ENCODE measurements at regions not wholly inside any gene's neighbourhood (a gene's known extent, or its start where the extent isn't known, plus 50 kb on each side); places are given as distances from the start of the nearest gene placed in this dataset.

DNA sequence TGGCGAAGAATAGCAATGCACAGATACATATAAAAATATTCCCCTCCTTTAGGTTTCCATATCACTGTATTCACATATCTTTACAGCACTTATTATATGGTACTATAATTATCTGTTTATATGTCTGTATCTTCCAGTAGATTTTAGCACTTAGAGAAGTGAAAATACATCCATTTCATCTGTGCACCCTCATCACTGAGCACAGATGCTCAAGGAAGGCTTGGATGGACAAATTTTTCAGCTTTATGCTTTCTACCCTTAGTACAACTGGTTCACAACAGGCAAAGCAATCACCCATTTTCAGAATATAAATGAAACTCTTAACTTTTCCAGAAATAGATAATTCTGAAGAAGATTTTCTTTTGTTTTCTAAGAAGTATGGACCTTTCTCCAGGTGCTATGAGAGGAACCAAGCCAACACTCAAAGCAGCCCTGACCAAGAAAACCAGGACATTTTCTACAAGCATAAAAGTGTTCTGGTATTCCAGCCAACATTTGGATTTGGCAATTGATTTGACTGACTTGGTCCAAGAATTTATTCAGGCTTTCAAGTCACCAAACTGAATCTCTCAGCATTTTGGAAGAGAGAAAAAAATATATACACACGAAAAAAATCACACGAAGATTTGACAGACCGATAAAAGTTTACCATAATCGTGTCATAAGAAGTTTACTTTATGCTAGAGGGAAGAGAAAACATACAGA lies 170.2 kb upstream of the CD180 start:
- no peak for DNase-seq (ENCODE audit: low read depth in 4 of 4, low spot score in 2 of 4)

DNA sequence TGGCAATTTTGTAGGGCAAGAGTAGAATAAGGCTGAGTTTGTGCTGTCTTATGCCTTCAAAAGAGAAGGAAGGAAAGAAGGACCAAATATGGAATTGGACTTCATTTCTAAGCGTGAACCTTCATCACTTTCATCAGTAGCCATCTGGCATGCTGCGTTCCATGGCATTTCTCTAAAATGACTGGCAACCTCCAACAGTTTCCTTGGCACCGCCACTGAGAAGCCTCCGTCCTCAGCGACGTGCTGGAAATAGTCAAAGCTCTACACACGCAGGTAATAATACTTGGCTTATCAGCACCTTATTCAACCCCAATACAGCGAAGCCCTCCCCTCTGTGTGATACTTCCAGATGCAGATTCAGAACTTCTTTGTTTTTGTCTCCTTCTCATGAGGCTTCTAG lies 169.7 kb upstream of the CD180 start:
- DNase-seq (ENCODE audit: low read depth in 4 of 4, low spot score in 2 of 4), result no peak

DNA sequence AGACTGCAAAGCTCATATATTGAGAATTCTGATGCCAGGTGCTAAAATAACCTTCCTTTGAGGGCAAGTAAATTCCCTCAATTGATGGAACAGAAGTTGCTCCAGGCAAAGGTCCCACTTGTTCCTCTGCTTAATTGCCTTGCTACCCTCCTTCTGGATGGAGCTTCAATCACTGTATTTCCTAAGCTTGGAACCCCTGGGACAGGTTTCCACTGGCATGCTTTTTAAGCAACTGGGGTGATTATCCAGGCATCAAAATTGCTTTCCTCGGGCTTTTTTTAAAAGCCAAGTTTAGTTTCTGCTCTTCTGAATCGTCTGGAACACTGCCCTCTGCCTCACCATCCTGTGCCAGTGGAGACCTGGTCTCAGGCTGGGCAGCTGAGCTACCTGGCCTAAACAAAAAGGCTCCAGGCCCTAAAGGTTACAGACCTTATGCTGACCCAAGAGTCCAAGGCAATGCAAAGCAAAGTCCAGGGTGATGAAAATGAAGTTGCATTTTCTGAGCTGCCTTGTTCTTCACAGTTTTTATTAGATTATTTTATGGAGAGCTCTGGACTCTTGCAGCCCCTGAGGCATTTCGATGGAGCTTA lies 167.9 kb upstream of the CD180 start:
- no peak for DNase-seq (ENCODE audit: low read depth in 4 of 4, low spot score in 2 of 4)

DNA sequence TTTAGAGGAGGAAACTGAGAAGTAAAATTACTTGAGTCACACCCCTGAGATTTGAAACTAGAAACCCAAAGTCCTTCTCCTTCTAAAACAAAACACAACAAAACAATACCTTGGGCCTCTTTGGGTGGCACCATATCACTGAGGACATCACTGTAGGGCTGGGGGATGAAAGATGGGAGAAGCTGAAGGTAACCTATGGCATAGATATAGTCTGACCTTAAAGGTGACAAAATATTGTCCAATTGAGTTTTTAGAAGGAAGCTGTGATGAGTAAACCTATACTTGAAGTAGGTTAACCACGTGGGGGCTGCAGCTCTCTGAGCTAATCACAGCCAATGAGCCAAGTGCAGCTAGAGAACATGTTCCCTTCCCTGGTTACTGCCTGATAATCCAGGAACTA lies 167.4 kb upstream of the CD180 start:
- DNase-seq (ENCODE audit: low read depth in 4 of 4, low spot score in 2 of 4), result no peak

DNA sequence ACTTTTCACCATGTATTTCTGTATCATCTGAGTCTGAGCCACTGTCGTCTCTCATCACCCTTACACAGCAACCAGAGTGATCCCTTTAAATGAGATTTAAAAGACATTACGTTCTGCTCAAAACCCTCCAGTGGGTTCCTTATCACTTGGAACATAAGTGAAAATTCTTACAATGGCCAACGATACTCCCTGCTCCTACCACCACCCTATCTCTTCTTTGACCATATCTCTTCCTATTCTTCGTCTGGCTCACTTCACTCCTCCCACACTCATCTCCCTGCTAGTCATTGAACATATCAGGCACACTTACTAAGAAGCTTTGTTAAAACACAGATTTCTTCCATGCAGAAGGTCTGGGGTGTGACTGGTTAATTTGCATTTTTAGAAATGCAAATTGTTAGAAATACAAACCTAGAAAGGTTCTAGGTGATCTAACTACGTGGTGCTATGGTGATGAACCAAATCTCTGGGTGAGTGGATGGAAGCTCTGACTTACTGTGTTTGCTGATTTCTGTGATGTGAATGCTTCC lies 166.6 kb upstream of the CD180 start:
- DNase-seq (ENCODE audit: low read depth in 4 of 4, low spot score in 2 of 4), result no peak

DNA sequence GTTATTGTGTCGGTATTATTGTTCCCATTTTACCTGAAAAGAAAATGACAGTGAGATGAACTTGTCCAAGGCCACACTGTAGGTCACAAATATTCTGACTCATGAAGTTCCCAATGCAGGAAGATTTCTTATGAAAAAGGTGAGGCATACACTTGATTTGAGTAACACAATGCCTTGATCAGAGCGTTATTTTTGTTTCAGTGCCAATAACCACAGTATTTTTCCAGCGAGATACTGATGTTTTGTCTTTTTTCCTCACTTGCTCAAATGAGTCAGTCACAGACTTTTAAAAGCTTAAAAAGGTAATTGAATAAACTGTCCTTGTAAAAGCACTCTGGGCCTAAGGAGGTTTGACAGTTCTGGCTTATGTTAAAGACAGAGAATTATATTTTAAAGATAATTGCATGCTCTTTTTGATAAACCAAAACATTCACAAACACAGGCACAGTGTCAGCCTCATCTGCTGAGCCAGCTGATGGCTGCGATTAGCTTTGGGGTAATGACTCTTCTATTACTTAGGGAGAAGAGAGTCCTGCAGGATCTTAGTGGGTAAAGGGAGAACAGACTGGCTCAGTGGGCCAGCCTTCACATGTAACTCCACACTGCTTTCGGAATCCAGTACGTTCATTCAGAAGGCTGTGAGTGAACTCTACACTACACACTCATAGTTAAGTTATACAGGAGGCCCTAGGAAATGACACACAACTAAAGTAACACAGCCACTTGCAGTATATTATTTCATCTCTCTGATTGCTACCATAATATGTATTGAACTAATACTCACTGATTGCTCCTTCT lies 165.5 kb upstream of the CD180 start:
- DNase-seq (ENCODE audit: low read depth in 4 of 4, low spot score in 2 of 4), result no peak

DNA sequence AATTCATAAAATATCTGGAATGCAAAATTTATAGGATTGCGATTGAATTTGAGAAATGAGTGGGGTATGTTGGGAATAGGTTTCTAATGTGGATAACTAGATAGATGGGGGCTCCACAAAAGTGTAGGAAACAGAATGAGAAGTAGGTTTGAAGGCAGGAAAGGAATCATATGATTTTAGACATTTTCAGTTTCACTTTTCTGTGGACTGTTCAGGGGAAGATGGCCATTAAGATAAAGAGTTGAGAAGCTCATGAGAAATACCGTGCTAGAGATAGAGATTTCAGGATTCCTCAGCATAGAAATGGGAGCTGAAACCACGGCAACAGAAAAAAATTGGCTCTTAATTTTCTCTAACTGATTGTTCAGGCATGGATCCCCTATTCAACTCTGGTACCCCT lies 163.4 kb upstream of the CD180 start:
- no peak for DNase-seq (ENCODE audit: low read depth in 4 of 4, low spot score in 2 of 4)

DNA sequence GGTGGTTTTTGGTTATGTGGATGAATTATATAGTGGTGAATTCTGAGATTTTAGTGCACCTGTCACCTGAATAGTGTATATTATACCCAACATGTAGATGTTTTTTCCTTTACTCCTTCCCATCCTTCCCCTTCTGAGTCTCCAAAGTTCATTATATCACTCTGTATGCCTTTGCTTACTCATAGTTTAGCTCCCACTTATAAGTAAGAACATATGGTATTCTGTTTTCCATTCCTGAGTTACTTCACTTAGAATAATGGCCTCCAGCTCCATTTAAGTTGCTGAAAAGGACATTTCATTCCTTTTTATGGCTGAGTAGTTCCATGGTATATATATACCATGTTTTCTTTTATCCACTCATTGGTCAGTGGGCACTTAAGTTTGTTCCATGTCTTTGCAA lies 161.6 kb upstream of the CD180 start:
- DNase-seq (ENCODE audit: low read depth in 4 of 4, low spot score in 2 of 4), result no peak

DNA sequence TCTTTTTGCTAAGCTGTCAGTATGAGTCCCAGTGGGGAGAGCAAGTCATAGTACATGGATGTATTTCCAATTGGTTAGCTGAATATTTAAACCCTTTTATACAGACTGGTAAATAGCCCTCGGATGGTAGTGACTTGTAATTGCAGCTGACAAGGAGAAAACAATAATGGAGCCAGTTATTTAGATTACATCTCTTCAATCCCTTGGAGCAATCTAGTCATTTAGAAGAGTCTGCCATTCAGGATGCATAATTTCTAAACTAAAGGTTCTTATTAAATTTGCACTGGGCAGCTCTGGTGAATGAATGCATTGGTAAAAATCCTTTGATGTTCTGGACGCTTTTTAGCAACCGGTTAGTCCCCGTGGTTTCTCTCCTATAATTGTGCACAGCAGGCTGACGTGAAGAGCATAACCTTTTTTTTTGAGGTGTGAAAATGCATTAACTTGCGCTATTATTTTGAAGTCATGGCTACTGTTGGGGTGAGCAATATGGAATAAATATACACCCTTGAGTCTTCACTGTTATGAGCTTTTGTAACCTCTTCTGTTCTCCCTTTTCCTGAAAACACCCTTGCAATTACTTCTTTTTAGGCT lies 158.6 kb upstream of the CD180 start:
- no peak for DNase-seq (ENCODE audit: low read depth in 4 of 4, low spot score in 2 of 4)

DNA sequence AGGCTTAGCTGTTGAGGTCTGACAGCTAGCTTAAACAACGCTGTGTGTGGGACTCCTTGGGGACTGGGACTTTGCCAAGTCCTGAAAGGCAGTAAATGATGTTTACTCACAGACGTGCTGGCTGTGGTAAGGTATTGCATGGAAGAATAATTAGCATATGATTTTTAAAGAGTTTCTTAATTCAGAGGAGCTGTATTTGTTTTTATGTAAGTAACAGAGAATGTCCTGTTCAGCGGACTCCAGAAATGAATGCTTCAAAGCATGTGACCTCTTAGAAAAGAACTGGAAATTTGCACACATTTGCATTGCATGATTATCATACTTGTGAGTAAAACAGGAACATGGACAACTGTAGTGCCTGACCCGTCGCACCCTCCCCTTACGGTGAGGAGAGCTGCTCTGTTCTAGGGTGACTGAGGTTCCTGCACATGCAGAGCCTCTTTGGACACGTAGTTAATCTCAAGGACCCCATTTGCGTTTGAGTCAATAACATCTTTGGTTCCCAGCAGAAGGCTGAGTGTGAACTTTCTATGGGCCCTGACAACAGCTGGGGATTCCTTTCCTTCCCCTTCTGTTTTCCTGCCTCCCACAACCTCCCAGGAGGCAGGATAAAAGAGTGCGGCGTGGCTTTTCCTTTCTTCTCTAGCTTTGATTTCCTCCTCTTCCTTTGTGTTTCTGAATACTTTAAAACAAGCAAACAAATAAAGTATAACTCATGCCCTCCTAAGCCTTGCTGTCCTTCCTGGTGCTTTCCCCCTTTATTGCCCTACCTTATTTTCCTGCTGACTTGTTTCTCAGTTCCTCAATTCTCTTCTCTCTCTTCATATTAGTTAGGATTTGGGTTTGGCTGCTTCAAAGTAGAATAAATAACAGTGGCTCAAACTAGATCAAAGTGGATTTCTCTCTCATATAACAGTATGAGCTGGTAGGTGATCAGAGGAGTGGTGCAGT lies 157.2 kb upstream of the CD180 start:
- DNase-seq (ENCODE audit: low read depth in 4 of 4, low spot score in 2 of 4), result peak in 1 of 4 donors; percentile 12

DNA sequence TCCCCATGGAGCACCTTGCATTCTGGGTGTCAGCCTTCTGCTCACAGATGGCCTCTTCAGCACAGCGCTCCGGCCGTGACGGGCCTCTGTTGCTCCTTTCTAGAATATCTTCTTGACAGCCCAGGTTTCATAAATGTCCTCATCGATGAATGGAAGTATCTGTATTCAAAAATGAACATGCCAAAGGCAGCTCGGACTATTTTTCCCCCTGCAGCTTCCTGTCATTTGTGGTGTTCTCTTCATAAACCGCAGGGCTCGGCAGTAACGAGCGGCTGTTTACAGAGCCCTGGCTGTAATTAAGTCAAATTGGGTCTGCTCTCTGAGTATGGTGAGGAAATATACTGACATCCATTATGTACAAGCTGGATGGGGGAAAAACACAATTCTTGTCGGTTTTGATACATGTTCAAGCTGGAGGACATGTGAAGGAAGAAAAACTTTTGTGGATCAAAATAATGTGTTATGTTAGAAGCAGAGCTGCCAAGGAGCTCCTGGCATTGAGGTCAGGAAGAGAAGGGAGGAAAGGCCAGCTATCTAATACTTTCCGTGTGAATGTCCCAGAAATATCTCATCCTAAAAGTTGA lies 154.1 kb upstream of the CD180 start:
- no peak for DNase-seq (ENCODE audit: low read depth in 4 of 4, low spot score in 2 of 4)

DNA sequence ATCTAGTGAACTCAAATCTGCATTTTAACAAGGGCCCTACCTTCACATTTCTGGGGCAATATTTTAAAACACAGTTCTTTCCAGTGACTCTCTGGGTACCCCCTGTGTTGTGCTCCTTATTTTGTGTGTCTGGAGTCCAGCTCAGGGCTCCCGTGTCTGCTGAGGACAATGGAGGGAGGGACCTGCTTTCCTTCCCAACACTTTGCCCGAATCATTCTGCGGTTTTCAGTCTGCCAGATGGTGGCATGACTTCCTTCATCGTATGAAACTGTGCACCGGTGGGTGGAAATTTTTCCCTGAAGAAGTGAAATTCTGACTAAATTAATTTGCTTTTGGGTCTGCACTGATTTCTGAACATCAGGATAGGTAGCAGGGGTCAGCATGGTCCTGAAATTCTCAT lies 153.6 kb upstream of the CD180 start:
- DNase-seq (ENCODE audit: low read depth in 4 of 4, low spot score in 2 of 4), result no peak

DNA sequence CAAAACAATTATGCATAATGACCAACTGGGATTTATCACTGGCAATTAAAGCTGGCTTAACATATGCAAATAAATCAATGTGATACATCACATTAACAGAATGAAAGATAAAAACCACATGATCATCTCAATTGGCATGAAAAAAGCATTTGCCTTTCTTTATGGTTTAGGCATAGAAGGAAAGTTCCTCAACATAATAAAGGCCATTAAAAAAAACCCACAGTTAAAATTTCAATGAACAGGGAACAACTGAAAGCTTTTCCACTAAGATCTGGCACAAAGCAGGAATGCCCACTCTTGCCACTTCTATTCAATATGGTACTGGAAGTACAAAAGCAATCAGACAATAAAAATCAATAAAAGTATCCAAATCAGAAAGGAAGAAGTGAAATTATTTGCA lies 151.2 kb upstream of the CD180 start:
- DNase-seq (ENCODE audit: low read depth in 4 of 4, low spot score in 2 of 4), result no peak

DNA sequence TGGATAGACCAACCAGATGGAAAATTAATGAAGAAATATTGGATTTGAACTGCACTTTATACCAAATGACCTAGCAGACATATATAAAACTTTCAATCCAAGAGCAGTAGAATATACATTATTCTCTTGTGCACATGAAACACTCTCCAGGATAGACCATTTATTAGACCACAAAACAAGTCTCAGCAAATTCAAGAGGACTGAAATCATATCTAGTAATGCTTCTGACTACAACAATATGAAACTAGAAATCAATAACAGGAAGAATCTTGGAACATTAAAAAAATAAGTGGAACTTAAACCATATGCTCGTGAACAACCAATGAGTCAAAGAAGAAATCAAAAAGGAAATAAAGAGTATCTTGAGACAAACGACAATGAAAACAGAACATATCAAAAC lies 150.0 kb upstream of the CD180 start:
- DNase-seq (ENCODE audit: low read depth in 4 of 4, low spot score in 2 of 4), result no peak

DNA sequence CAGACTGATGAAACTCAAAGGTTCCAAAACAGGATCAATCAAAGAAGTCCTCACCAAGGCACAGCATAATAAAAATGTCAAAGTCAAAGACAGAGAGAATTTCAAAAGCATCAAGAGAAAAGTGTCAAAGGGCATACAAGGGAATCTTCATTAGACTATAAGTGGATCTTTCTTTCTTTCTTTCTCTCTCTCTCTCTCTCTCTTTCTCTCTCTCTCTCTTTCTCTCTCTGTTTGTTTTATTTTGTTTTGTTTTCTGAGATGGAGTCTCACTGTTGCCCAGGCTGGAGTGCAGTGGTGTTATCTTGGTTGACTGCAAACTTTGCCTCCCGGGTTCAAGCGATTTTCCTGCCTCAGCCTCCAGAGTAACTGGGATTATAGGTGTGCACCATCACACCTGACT lies 148.3 kb upstream of the CD180 start:
- DNase-seq (ENCODE audit: low read depth in 4 of 4, low spot score in 2 of 4), result no peak

DNA sequence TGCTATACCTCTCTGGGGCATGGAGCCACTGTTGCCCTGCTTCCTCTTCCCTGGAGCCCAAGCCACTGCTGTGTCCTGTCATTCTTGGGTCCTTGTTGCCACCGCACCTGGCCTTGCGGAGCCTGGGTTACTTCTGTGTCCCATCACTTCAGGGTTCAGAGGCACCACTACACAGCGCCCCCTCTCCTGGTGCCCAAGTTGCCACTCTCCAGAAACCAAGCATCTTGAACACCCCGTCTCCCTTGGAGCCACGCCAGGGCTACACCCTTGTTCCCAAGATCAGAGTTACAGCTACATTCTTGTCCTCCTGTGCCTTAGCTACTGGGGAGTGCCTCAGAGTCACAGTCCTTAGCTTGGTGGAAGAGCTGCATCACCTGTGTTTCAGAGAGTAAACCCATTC lies 147.2 kb upstream of the CD180 start:
- no peak for DNase-seq (ENCODE audit: low read depth in 4 of 4, low spot score in 2 of 4)

DNA sequence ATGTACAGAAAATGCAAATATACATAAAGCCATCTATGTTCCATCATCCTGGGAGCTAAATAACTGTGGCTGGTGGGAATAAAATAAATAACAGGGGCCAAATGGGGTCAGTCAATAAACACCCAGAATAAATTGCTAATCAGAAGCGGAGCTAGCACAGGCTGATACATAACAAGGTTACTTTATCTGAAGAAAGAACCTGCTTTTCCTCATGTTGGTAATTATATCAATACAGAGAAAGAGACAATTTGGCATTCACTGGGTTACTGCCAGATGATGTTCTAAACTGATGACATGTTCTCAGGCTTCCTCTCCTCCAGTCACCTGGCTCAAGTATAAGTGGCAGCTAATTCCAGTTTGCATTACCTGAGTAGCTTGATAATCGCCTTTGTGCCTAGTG lies 144.9 kb upstream of the CD180 start:
- DNase-seq (ENCODE audit: low read depth in 4 of 4, low spot score in 2 of 4), result no peak

DNA sequence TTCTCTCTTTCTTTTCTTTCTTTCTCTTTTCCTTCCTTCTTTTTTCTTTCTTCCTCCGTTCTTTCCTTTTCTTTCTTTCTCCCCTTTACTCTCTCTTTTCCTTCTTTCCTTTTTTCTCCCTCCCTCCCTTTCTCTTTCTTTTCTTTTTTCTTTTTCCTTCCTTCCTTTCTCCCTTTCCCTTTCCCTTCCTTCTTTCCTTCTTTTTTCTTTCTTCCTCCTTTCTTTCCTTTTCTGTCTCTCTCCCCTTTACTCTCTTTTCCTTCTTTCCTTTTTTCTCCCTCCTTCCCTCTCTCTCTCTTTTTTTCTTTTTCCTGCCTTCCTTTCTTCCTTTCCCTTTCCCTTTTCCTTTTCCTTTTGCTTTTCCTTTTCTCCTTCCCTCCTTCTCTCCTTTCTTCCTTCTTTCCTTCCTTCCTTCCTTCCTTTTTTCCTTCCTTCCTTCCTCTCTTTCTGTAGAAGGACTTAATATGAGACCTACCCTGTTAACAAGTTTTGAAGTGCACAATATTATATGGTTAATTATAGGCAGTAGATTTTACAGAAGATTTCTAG lies 142.7 kb upstream of the CD180 start:
- DNase-seq (ENCODE audit: low read depth in 4 of 4, low spot score in 2 of 4), result no peak

DNA sequence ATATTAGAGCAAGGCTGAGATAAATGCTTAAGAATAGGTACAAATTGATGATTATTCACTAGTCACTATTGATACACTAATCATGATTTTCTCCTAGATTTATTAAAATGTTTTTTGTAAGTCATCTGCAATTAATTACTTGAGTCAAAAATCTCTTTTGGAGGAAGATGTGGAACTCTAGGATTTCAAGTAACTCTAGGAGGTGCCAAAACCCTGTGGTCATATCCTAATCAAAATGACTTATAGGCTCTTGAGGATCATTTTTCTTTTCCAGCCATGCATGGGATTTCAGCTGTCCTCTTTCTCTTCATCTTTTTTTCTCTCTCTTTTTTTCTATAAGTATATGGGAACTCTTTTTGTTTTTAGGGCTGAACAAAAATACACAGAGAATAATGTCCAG lies 141.8 kb upstream of the CD180 start:
- no peak for DNase-seq (ENCODE audit: low read depth in 4 of 4, low spot score in 2 of 4)

DNA sequence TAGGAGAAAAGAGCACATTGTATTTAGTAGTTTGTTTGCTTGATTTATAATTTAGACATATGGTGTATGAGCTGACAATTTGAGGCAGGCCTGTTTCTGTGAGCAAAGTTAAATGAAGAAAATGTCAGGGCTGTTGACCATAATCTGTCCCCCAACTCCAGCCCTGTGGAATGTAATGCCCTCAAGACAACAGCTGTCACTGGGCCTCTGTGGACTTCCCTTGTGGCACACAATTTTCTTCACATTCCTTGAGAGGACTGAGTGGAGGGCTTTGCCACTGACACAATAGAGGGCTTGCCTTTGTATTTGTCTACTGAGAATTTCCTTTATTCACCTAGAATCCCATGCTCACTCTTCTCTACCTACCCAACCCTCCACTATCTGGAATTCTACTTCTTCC lies 141.2 kb upstream of the CD180 start:
- no peak for DNase-seq (ENCODE audit: low read depth in 4 of 4, low spot score in 2 of 4)
